HCT116 (cell line): ENCODE measurements at regions not wholly inside any gene's neighbourhood (a gene's known extent, or its start where the extent isn't known, plus 50 kb on each side); places are given as distances from the start of the nearest gene placed in this dataset.

ENCODE experiments used
- ATAC-seq: fragments of 200-7000 bp; cut with Tn5 transposase; 2 replicates; pipeline ENCODE4 v1.9.1; 2020; ENCODE audit warnings: mild to moderate bottlenecking, moderate library complexity
- BruUV-seq: library from RNA; stranded (reverse); fragments of 400-500 nt; replicated peaks from 2 replicates; lab custom pipeline; 2021; lab: Mats Ljungman, UMichigan
- CTCF ChIA-PET: fragments of 300-600 bp; sonication (Branson Sonifier 250); formaldehyde crosslinking; loops from one replicate; lab custom pipeline; 2021; ENCODE audit warnings: antibody characterized with exemption; lab: Charles Lee
- POLR2A ChIA-PET: fragments of 300-600, 350-600 bp; sonication (Branson Sonifier 250); formaldehyde crosslinking; loops from one replicate; lab custom pipeline; 2021; ENCODE audit warnings: antibody characterized with exemption; lab: Charles Lee
- RAD21 ChIA-PET, 2 experiments: fragments of 300-600 bp; sonication (Branson Sonifier 250); formaldehyde crosslinking; loops; one replicate each; lab custom pipeline; 2023; ENCODE audit warnings: low total read pairs in 2 of 2; ENCODE audit not compliant: uncharacterized antibody in 2 of 2, unreplicated experiment in 2 of 2, low non-redundant PET in 1 of 2; lab: Charles Lee
- DNase-seq: peaks from one replicate; pipeline ENCODE4 v3.0.0-alpha.2; 2010; ENCODE audit warnings: low read depth, low spot score
- H2AFZ ChIP-seq: fragments of 200-600 bp; shearing (Covaris generic), sonication (generic); 2 replicates; pipeline ENCODE4 v1.6.1; 2017; ENCODE audit warnings: low read depth, mixed run types, mixed read lengths, antibody characterized with exemption, low read length; ENCODE audit not compliant: poor library complexity, severe bottlenecking
- H3K27ac ChIP-seq: 2 replicates; pipeline ENCODE4 v1.5.1; 2012; ENCODE audit warnings: low read depth, low read length
- H3K27me3 ChIP-seq: fragments of 200-600 bp; sonication (generic); 2 replicates; pipeline ENCODE4 v1.6.1; 2016; ENCODE audit warnings: mixed run types, low read length, mixed read lengths; ENCODE audit not compliant: insufficient read depth
- H3K36me3 ChIP-seq, 2 experiments: fragments of 200-500 bp in 1 of 2; fragments of 200-600 bp in 1 of 2; sonication (Bioruptor generic) in 1 of 2; sonication (generic) in 1 of 2; 2 replicates each; pipeline versions ENCODE4 v1.5.1 to v1.6.1; 2014 to 2016; ENCODE audit warnings: low read length in 2 of 2, inconsistent platforms in 1 of 2, mixed read lengths in 1 of 2, mixed run types in 1 of 2; ENCODE audit not compliant: insufficient read depth in 2 of 2, control insufficient read depth in 1 of 2
- H3K4me1 ChIP-seq, 2 experiments: fragments of 200-600 bp in 1 of 2; sonication (generic) in 1 of 2; 2 replicates each; pipeline versions ENCODE4 v1.5.1 to v1.6.1; 2012 to 2017; ENCODE audit warnings: low read length in 2 of 2, inconsistent platforms in 1 of 2, mild to moderate bottlenecking in 1 of 2, mixed read lengths in 1 of 2, mixed run types in 1 of 2, moderate library complexity in 1 of 2; ENCODE audit not compliant: insufficient read depth in 2 of 2, control insufficient read depth in 1 of 2
- H3K4me2 ChIP-seq: fragments of 200-600 bp; sonication (generic); 2 replicates; pipeline ENCODE4 v1.6.1; 2017; ENCODE audit warnings: mixed run types, low read length, mixed read lengths
- H3K4me3 ChIP-seq, 2 experiments: fragments of 200-600 bp in 1 of 2; sonication (generic) in 1 of 2; replicated peaks in 1 of 2; 2 replicates each; pipeline ENCODE4 v1.5.1; 2011 to 2016; ENCODE audit warnings: low read length in 2 of 2, control low read depth in 1 of 2, low read depth in 1 of 2, mild to moderate bottlenecking in 1 of 2, mixed read lengths in 1 of 2, mixed run types in 1 of 2
- H3K79me2 ChIP-seq: fragments of 200-600 bp; sonication (generic); 2 replicates; pipeline ENCODE4 v1.6.1; 2017; ENCODE audit warnings: mild to moderate bottlenecking, mixed run types, low read length, moderate library complexity, mixed read lengths; ENCODE audit not compliant: insufficient read depth
- H3K9ac ChIP-seq: fragments of 200-600 bp; sonication (generic); 2 replicates; pipeline ENCODE4 v1.6.1; 2016; ENCODE audit warnings: low read length, mixed read lengths
- H3K9me2 ChIP-seq: fragments of 200-600 bp; sonication (generic), shearing (Covaris generic); 2 replicates; pipeline ENCODE4 v1.6.1; 2017; ENCODE audit warnings: mixed run types, mild to moderate bottlenecking, moderate library complexity; ENCODE audit not compliant: insufficient read depth
- H3K9me3 ChIP-seq, 2 experiments: fragments of 200-500 bp in 1 of 2; fragments of 200-600 bp in 1 of 2; sonication (Bioruptor generic) in 1 of 2; sonication (generic) in 1 of 2; 2 replicates each; pipeline ENCODE4 v1.6.1; 2014 to 2017; ENCODE audit warnings: low read length in 2 of 2, mixed read lengths in 2 of 2, inconsistent platforms in 1 of 2, low read depth in 1 of 2, mild to moderate bottlenecking in 1 of 2, mixed run types in 1 of 2, moderate library complexity in 1 of 2; ENCODE audit not compliant: control insufficient read depth in 1 of 2, insufficient read depth in 1 of 2
- H4K20me1 ChIP-seq: fragments of 200-600 bp; sonication (generic), shearing (Covaris generic); 2 replicates; pipeline ENCODE4 v1.6.1; 2017; ENCODE audit warnings: mixed run types, mild to moderate bottlenecking, moderate library complexity; ENCODE audit not compliant: insufficient read depth
- ATF3 ChIP-seq: IDR thresholded peaks from 2 replicates; pipeline ENCODE4 v1.6.1; 2012
- CBX3 ChIP-seq: IDR thresholded peaks from 2 replicates; pipeline ENCODE4 v1.6.1; 2012; ENCODE audit warnings: low read depth
- CEBPB ChIP-seq: IDR thresholded peaks from 2 replicates; pipeline ENCODE4 v1.6.1; 2012; ENCODE audit warnings: low read depth
- EGR1 ChIP-seq: IDR thresholded peaks from 2 replicates; pipeline ENCODE4 v1.6.1; 2012; ENCODE audit warnings: low read depth
- ELF1 ChIP-seq: IDR thresholded peaks from 2 replicates; pipeline ENCODE4 v1.6.1; 2012; ENCODE audit warnings: low read depth, borderline replicate concordance
- EZH2 ChIP-seq: fragments of 200-600 bp; sonication (generic); IDR thresholded peaks from 2 replicates; pipeline ENCODE4 v1.6.1; 2017; ENCODE audit warnings: antibody characterized with exemption, mixed run types
- EZH2phosphoT487 ChIP-seq: fragments of 200-600 bp; IDR thresholded peaks from 2 replicates; pipeline ENCODE4 v1.6.1; 2018; ENCODE audit warnings: antibody characterized with exemption, borderline replicate concordance
- FOSL1 ChIP-seq: IDR thresholded peaks from 2 replicates; pipeline ENCODE4 v1.6.1; 2012; ENCODE audit warnings: low read depth
- JUND ChIP-seq: IDR thresholded peaks from 2 replicates; pipeline ENCODE4 v1.6.1; 2012
- MAX ChIP-seq: IDR thresholded peaks from 2 replicates; pipeline ENCODE4 v1.6.1; 2012
- POLR2AphosphoS5 ChIP-seq: IDR thresholded peaks from 2 replicates; pipeline ENCODE4 v1.6.1; 2011; ENCODE audit warnings: mild to moderate bottlenecking, low read depth, low read length, moderate library complexity
- RAD21 ChIP-seq: IDR thresholded peaks from 2 replicates; pipeline ENCODE4 v1.6.1; 2012; ENCODE audit warnings: low read depth, mild to moderate bottlenecking
- SIN3A ChIP-seq: IDR thresholded peaks from 2 replicates; pipeline ENCODE4 v1.6.1; 2012; ENCODE audit warnings: low read depth
- SP1 ChIP-seq: IDR thresholded peaks from 2 replicates; pipeline ENCODE4 v1.6.1; 2012; ENCODE audit warnings: low read depth
- SRF ChIP-seq: IDR thresholded peaks from 2 replicates; pipeline ENCODE4 v1.6.1; 2012; ENCODE audit warnings: low read depth
- ZFX ChIP-seq: fragments of 450-650 bp; IDR thresholded peaks from 2 replicates; pipeline ENCODE4 v1.6.1; 2017
- ZNF274 ChIP-seq: fragments of 200-500 bp; sonication (Bioruptor generic); IDR thresholded peaks from 2 replicates; pipeline ENCODE4 v1.6.1; 2014; ENCODE audit warnings: mild to moderate bottlenecking, low read depth, low read length, inconsistent platforms
- intact Hi-C: fragments of 100-400 bp; cut with micrococcal nuclease; formaldehyde crosslinking; loops from 2 replicates; pipeline ENCODE4 v1.10.0; 2022
- TF ChIP-seq, protein P1 (sequence below): IDR thresholded peaks from 2 replicates; pipeline ENCODE4 v1.6.1; 2012; ENCODE audit warnings: low read depth
- TF ChIP-seq, protein P2 (sequence below): IDR thresholded peaks from 2 replicates; pipeline ENCODE4 v1.6.1; 2011; ENCODE audit warnings: mild to moderate bottlenecking, low read length, moderate library complexity; ENCODE audit not compliant: insufficient replicate concordance; ENCODE audit errors: extremely low read depth

DNA sequence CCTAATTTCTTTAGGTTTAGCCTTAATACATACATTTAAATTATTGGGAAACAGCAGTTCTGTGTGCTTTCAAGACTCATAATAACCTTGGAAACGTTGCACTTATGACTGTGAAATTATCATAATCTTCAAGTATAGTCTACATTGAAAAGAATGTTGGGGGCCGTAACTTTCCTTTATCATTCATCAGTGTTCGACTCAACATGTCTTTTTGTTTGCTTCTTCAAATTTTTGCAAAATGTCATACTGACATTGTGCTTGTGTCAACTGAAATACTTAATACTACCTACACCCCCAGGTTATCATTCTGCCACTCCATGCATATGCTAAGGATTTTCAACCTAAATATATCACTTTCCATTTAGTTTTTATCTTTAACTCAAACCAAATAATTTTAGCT is 1562.9 kb downstream of the OLFM4 start:
- Histone ChIP-seq H2AFZ (no peak overlapping the region), H3K4me2 (no peak overlapping the region), H3K36me3 (no peaks in the 10 kb centered on the region), H3K9me3 (peaks cover 19 to 43% of the 10 kb centered on the region in 2 experiments; a peak in 3 of 4 replicates), H3K4me3 (no peak overlapping the region), H3K79me2 (no peaks in the 10 kb centered on the region), H3K4me1 (no peaks in the 10 kb centered on the region), H3K9ac (no peak overlapping the region), H3K9me2 (no peaks in the 10 kb centered on the region), H3K27me3 (no peaks in the 10 kb centered on the region), H3K27ac (no peak overlapping the region), H4K20me1 (no peaks in the 10 kb centered on the region)
- ChIA-PET CTCF (no interaction called here), POLR2A (no interaction called here), RAD21 (no interaction called here)
- TF ChIP-seq FOSL1 (no peak), ZNF274 (no peak), SP1 (no peak), CBX3 (no peak), ELF1 (no peak), EGR1 (no peak), ATF3 (no peak), CEBPB (no peak), POLR2AphosphoS5 (no peak), ZFX (no peak), SRF (no peak), RAD21 (no peak), EZH2phosphoT487 (no peak), MAX (no peak), EZH2 (no peak), SIN3A (no peak), JUND (no peak)
- TF ChIP-seq, protein P1, sequence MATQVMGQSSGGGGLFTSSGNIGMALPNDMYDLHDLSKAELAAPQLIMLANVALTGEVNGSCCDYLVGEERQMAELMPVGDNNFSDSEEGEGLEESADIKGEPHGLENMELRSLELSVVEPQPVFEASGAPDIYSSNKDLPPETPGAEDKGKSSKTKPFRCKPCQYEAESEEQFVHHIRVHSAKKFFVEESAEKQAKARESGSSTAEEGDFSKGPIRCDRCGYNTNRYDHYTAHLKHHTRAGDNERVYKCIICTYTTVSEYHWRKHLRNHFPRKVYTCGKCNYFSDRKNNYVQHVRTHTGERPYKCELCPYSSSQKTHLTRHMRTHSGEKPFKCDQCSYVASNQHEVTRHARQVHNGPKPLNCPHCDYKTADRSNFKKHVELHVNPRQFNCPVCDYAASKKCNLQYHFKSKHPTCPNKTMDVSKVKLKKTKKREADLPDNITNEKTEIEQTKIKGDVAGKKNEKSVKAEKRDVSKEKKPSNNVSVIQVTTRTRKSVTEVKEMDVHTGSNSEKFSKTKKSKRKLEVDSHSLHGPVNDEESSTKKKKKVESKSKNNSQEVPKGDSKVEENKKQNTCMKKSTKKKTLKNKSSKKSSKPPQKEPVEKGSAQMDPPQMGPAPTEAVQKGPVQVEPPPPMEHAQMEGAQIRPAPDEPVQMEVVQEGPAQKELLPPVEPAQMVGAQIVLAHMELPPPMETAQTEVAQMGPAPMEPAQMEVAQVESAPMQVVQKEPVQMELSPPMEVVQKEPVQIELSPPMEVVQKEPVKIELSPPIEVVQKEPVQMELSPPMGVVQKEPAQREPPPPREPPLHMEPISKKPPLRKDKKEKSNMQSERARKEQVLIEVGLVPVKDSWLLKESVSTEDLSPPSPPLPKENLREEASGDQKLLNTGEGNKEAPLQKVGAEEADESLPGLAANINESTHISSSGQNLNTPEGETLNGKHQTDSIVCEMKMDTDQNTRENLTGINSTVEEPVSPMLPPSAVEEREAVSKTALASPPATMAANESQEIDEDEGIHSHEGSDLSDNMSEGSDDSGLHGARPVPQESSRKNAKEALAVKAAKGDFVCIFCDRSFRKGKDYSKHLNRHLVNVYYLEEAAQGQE = no peak
- TF ChIP-seq, protein P2, sequence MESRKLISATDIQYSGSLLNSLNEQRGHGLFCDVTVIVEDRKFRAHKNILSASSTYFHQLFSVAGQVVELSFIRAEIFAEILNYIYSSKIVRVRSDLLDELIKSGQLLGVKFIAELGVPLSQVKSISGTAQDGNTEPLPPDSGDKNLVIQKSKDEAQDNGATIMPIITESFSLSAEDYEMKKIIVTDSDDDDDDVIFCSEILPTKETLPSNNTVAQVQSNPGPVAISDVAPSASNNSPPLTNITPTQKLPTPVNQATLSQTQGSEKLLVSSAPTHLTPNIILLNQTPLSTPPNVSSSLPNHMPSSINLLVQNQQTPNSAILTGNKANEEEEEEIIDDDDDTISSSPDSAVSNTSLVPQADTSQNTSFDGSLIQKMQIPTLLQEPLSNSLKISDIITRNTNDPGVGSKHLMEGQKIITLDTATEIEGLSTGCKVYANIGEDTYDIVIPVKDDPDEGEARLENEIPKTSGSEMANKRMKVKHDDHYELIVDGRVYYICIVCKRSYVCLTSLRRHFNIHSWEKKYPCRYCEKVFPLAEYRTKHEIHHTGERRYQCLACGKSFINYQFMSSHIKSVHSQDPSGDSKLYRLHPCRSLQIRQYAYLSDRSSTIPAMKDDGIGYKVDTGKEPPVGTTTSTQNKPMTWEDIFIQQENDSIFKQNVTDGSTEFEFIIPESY = no peak
- BruUV-seq = no TSS peak
- DNase-seq (no peak), ATAC-seq (no peak)
- intact Hi-C loops = no loop called here
